Stimulated activated CD4-positive, alpha-beta T cell treated with anti-CD3 and anti-CD28 coated beads, Interleukin-2, amount 100 ng/mL, for 24 hours (primary cell): ENCODE measurements at regions not wholly inside any gene's neighbourhood (a gene's known extent, or its start where the extent isn't known, plus 50 kb on each side); places are given as distances from the start of the nearest gene placed in this dataset.
"Not testable (repeated sequence)": the region's sequence is repeated elsewhere in the genome, so short reads cannot be mapped to it uniquely, and the experiment has no call there.

Experiments
- DNase-seq, 2 donors: peaks; one replicate each; pipeline ENCODE4 v3.0.0-alpha.2; 2020

GRCh38 chr5:28975508-28975907 is 1937.1 kb upstream of the CDH9 start:
- no peak for DNase-seq

GRCh38 chr5:28967848-28968247 is 1929.5 kb upstream of the CDH9 start:
- DNase-seq = no peak

GRCh38 chr5:28961816-28962215 is 1923.4 kb upstream of the CDH9 start:
- DNase-seq = no peak

GRCh38 chr5:28958581-28958980 is 1920.2 kb upstream of the CDH9 start:
- DNase-seq = no peak

GRCh38 chr5:28957450-28957849 is 1919.1 kb upstream of the CDH9 start:
- no peak for DNase-seq

GRCh38 chr5:28954074-28954473 is 1915.7 kb upstream of the CDH9 start:
- no peak for DNase-seq

- no peak for DNase-seq
Measured at GRCh38 chr5:28947865-28948264, 1909.5 kb upstream of the CDH9 start.

- DNase-seq = no peak
Measured at GRCh38 chr5:28945859-28946258, 1907.5 kb upstream of the CDH9 start.

GRCh38 chr5:28929366-28929765 is 1891.0 kb upstream of the CDH9 start:
- DNase-seq = not testable (repeated sequence)

GRCh38 chr5:28928327-28928790 is 1890.0 kb upstream of the CDH9 start:
- DNase-seq = not testable (repeated sequence)

GRCh38 chr5:28927559-28928326 is 1889.4 kb upstream of the CDH9 start:
- DNase-seq = no peak

- DNase-seq = no peak
Measured at GRCh38 chr5:28926422-28926821, 1888.0 kb upstream of the CDH9 start.

GRCh38 chr5:28917631-28918030 is 1879.2 kb upstream of the CDH9 start:
- no peak for DNase-seq

- no peak for DNase-seq
Measured at GRCh38 chr5:28914297-28914696, 1875.9 kb upstream of the CDH9 start.

GRCh38 chr5:28903643-28904042 is 1865.3 kb upstream of the CDH9 start:
- DNase-seq = no peak

GRCh38 chr5:28896949-28897348 is 1858.6 kb upstream of the CDH9 start:
- no peak for DNase-seq

GRCh38 chr5:28880936-28881335 is 1842.5 kb upstream of the CDH9 start:
- DNase-seq = no peak

GRCh38 chr5:28877050-28877449 is 1838.7 kb upstream of the CDH9 start:
- no peak for DNase-seq

- no peak for DNase-seq
Measured at GRCh38 chr5:28864006-28864405, 1825.6 kb upstream of the CDH9 start.

GRCh38 chr5:28862860-28863196 is 1824.4 kb upstream of the CDH9 start:
- DNase-seq = no peak

GRCh38 chr5:28862137-28862859 is 1823.9 kb upstream of the CDH9 start:
- DNase-seq = no peak

GRCh38 chr5:28855626-28856025 is 1817.2 kb upstream of the CDH9 start:
- no peak for DNase-seq

- DNase-seq = no peak
Measured at GRCh38 chr5:28850320-28850921, 1812.0 kb upstream of the CDH9 start.

GRCh38 chr5:28831042-28831441 is 1792.7 kb upstream of the CDH9 start:
- DNase-seq = no peak
